22Rv1 (cell line): ENCODE measurements at regions not wholly inside any gene's neighbourhood (a gene's known extent, or its start where the extent isn't known, plus 50 kb on each side); places are given as distances from the start of the nearest gene placed in this dataset.

Source experiments
- H3K27ac ChIP-seq: fragments of 450-650 bp; 2 replicates; pipeline ENCODE4 v1.5.1; 2017
- CTCF ChIP-seq: fragments of 450-650 bp; IDR thresholded peaks from 2 replicates; pipeline ENCODE4 v1.5.1; 2017; ENCODE audit warnings: mild to moderate bottlenecking
- ZFX ChIP-seq: fragments of 450-650 bp; IDR thresholded peaks from 2 replicates; pipeline ENCODE4 v1.6.1; 2017; ENCODE audit warnings: antibody characterized with exemption, borderline replicate concordance

GRCh38 chr6:12595161-12595811, 121.3 kb upstream of the PHACTR1 start:
- H3K27ac ChIP-seq: no peak overlapping the region
- TF ChIP-seq ZFX: no peak
- no peak for TF ChIP-seq CTCF

- H3K27ac ChIP-seq: peak overlapping the region; percentile 54
- TF ChIP-seq CTCF (no peak), ZFX (no peak)
Observed at GRCh38 chr6:12596731-12597130, 119.8 kb upstream of the PHACTR1 start.

- TF ChIP-seq ZFX (no peak), CTCF (no peak)
- H3K27ac ChIP-seq: no peak overlapping the region
Observed at GRCh38 chr6:12598919-12599318, 117.6 kb upstream of the PHACTR1 start.

- no peak for TF ChIP-seq ZFX
- TF ChIP-seq CTCF: no peak
- peak overlapping the region; percentile 48 for H3K27ac ChIP-seq
Observed at GRCh38 chr6:12601881-12602280, 114.7 kb upstream of the PHACTR1 start.

- H3K27ac ChIP-seq: peak overlapping the region; percentile 48
- no peak for TF ChIP-seq ZFX
- no peak for TF ChIP-seq CTCF
Observed at GRCh38 chr6:12602342-12602741, 114.2 kb upstream of the PHACTR1 start.

- TF ChIP-seq ZFX (no peak), CTCF (peak; percentile 83)
- peak overlapping the region; percentile 48 for H3K27ac ChIP-seq
Observed at GRCh38 chr6:12602951-12603672, 113.5 kb upstream of the PHACTR1 start.

- peak overlapping the region; percentile 48; the same call in 1 of the 2 replicates for H3K27ac ChIP-seq
- TF ChIP-seq ZFX: no peak
- TF ChIP-seq CTCF: peak; percentile 50
Observed at GRCh38 chr6:12603673-12604049, 112.9 kb upstream of the PHACTR1 start.
